HPDE6-E6E7 (cell line): ENCODE measurements at regions not wholly inside any gene's neighbourhood (a gene's known extent, or its start where the extent isn't known, plus 50 kb on each side); places are given as distances from the start of the nearest gene placed in this dataset.

Experiments
- DNase-seq: peaks from one replicate; pipeline ENCODE4 v3.0.0; 2011; ENCODE audit warnings: missing footprints; ENCODE audit errors: extremely low spot score

- DNase-seq, result no peak
Observed at GRCh38 chr5:110031402-110032140, 341.8 kb downstream of the MAN2A1 start.

- DNase-seq, result no peak
Observed at GRCh38 chr5:110032376-110032775, 342.6 kb downstream of the MAN2A1 start.

GRCh38 chr5:110034056-110034600 lies 344.4 kb downstream of the MAN2A1 start:
- no peak for DNase-seq

- DNase-seq, result no peak
Observed at GRCh38 chr5:110038297-110038997, 348.7 kb downstream of the MAN2A1 start.

GRCh38 chr5:110040178-110040577 lies 350.5 kb downstream of the MAN2A1 start:
- DNase-seq, result no peak

GRCh38 chr5:110043025-110043424 lies 353.3 kb downstream of the MAN2A1 start:
- DNase-seq, result no peak

GRCh38 chr5:110045158-110045557 lies 355.4 kb downstream of the MAN2A1 start:
- DNase-seq, result no peak

- no peak for DNase-seq
Observed at GRCh38 chr5:110048491-110048890, 358.8 kb downstream of the MAN2A1 start.

GRCh38 chr5:110049816-110050215 lies 360.1 kb downstream of the MAN2A1 start:
- DNase-seq, result no peak

GRCh38 chr5:110050640-110051345 lies 361.1 kb downstream of the MAN2A1 start:
- DNase-seq, result no peak

- no peak for DNase-seq
Observed at GRCh38 chr5:110053205-110053604, 363.5 kb downstream of the MAN2A1 start.

- no peak for DNase-seq
Observed at GRCh38 chr5:110053824-110054223, 364.1 kb downstream of the MAN2A1 start.

- no peak for DNase-seq
Observed at GRCh38 chr5:110054240-110054639, 364.5 kb downstream of the MAN2A1 start.

- no peak for DNase-seq
Observed at GRCh38 chr5:110055302-110055701, 365.6 kb downstream of the MAN2A1 start.

GRCh38 chr5:110056580-110057114 lies 366.9 kb downstream of the MAN2A1 start:
- DNase-seq, result no peak

GRCh38 chr5:110058175-110058574 lies 368.4 kb downstream of the MAN2A1 start:
- no peak for DNase-seq

GRCh38 chr5:110062246-110062645 lies 372.5 kb downstream of the MAN2A1 start:
- DNase-seq, result no peak

GRCh38 chr5:110063640-110064602 lies 374.2 kb downstream of the MAN2A1 start:
- no peak for DNase-seq

- DNase-seq, result no peak
Observed at GRCh38 chr5:110064603-110065268, 375.0 kb downstream of the MAN2A1 start.

GRCh38 chr5:110070836-110071235 lies 381.1 kb downstream of the MAN2A1 start:
- no peak for DNase-seq
